KMS-11 (cell line): ENCODE measurements at regions not wholly inside any gene's neighbourhood (a gene's known extent, or its start where the extent isn't known, plus 50 kb on each side); places are given as distances from the start of the nearest gene placed in this dataset.

Experiments used
- H2AFZ ChIP-seq: fragments of 200-600 bp; sonication (generic); 2 replicates; pipeline ENCODE4 v1.6.1; 2016; ENCODE audit warnings: antibody characterized with exemption, mixed run types, low read depth
- H3K27ac ChIP-seq: fragments of 200-600 bp; sonication (generic); 2 replicates; pipeline ENCODE4 v1.6.1; 2016; ENCODE audit warnings: mild to moderate bottlenecking, mixed run types
- H3K27me3 ChIP-seq: fragments of 200-600 bp; sonication (generic); 2 replicates; pipeline ENCODE4 v1.6.1; 2017; ENCODE audit warnings: mild to moderate bottlenecking, low read depth, mixed run types, moderate library complexity; ENCODE audit not compliant: insufficient read depth
- H3K36me3 ChIP-seq: fragments of 200-600 bp; sonication (generic); 2 replicates; pipeline ENCODE4 v1.6.1; 2017; ENCODE audit warnings: mild to moderate bottlenecking, mixed run types; ENCODE audit not compliant: insufficient read depth
- H3K4me1 ChIP-seq: fragments of 200-600 bp; sonication (generic); 2 replicates; pipeline ENCODE4 v1.6.1; 2016; ENCODE audit warnings: mild to moderate bottlenecking, low read depth, mixed run types; ENCODE audit not compliant: poor library complexity, severe bottlenecking
- H3K4me2 ChIP-seq: fragments of 200-600 bp; sonication (generic); 2 replicates; pipeline ENCODE4 v1.7.0; 2016; ENCODE audit warnings: mild to moderate bottlenecking, mixed run types
- H3K4me3 ChIP-seq: fragments of 200-600 bp; sonication (generic); IDR thresholded peaks from 2 replicates; pipeline ENCODE4 v1.6.1; 2017; ENCODE audit warnings: low read depth, low read length, mixed read lengths; ENCODE audit not compliant: insufficient read depth
- H3K79me2 ChIP-seq: fragments of 200-600 bp; sonication (generic); 2 replicates; pipeline ENCODE4 v1.6.1; 2016; ENCODE audit warnings: low read depth, mixed run types; ENCODE audit not compliant: insufficient read depth
- H3K9ac ChIP-seq: fragments of 200-600 bp; sonication (generic); 2 replicates; pipeline ENCODE4 v1.6.1; 2016; ENCODE audit warnings: mild to moderate bottlenecking, mixed run types
- H4K20me1 ChIP-seq: fragments of 200-600 bp; sonication (generic); 2 replicates; pipeline ENCODE4 v1.6.1; 2016; ENCODE audit warnings: mild to moderate bottlenecking, mixed run types; ENCODE audit not compliant: insufficient read depth
- TF ChIP-seq, protein P1 (sequence below): fragments of 200-600 bp; sonication (generic); conservative IDR thresholded peaks from 2 replicates; pipeline ENCODE4 v1.6.1; 2017; ENCODE audit warnings: low read depth, mild to moderate bottlenecking, antibody characterized with exemption, low read length, moderate library complexity, mixed read lengths

DNA sequence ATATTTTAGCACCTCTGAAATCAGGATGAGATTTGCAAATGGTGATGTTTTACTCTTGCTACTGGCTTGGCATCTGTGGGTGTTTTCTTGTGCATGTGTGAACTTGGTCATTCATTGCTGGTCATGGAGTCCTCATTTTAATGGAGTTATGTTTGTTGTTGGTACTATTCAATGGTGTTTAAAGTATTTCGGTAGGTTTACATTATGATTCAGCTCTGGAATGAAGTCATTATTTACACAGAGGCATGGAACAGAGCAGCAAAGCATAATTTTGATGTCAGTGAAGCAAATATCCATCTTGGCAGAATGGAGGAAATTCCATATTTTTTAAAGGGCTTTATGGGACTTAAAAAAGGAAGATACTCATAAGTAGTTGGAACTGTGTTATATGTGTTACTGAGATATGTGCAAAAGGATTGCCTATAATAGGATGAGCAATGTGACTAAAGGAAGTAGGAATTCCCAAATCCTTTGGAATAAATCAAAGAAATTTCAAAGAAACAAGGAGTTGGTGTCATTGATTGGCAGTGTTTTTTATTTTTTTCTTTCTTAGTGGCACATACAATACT lies 147.4 kb downstream of the ACTBL2 start:
- Histone ChIP-seq H2AFZ (no peak overlapping the region), H3K36me3 (no peaks in the 10 kb centered on the region), H3K4me2 (no peak overlapping the region), H3K4me3 (no peak overlapping the region), H3K27me3 (no peaks in the 10 kb centered on the region), H4K20me1 (no peaks in the 10 kb centered on the region), H3K4me1 (no peaks in the 10 kb centered on the region), H3K79me2 (no peaks in the 10 kb centered on the region), H3K27ac (no peak overlapping the region), H3K9ac (no peak overlapping the region)
- TF ChIP-seq, protein P1, sequence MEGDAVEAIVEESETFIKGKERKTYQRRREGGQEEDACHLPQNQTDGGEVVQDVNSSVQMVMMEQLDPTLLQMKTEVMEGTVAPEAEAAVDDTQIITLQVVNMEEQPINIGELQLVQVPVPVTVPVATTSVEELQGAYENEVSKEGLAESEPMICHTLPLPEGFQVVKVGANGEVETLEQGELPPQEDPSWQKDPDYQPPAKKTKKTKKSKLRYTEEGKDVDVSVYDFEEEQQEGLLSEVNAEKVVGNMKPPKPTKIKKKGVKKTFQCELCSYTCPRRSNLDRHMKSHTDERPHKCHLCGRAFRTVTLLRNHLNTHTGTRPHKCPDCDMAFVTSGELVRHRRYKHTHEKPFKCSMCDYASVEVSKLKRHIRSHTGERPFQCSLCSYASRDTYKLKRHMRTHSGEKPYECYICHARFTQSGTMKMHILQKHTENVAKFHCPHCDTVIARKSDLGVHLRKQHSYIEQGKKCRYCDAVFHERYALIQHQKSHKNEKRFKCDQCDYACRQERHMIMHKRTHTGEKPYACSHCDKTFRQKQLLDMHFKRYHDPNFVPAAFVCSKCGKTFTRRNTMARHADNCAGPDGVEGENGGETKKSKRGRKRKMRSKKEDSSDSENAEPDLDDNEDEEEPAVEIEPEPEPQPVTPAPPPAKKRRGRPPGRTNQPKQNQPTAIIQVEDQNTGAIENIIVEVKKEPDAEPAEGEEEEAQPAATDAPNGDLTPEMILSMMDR = no peak

DNA sequence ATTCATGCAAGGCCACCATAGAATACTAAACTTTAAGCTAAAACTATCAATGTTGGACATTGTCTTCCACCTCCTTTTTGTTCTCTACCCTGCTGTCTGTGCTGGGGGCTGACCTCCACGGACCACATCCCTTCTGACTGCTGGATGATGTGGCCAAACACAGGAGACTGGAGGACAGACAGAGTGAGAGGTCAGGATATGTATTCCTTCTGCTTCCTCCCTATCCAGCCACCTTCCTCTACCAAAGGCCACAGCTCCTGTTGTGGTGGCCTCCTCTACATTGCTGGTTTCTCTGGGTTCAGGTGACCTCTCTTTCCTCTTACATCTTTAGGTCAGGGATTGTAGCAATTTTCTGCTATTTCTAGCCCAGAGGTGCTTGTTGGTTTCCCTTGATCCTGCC lies 148.1 kb downstream of the ACTBL2 start:
- Histone ChIP-seq H2AFZ (no peak overlapping the region), H3K27ac (no peak overlapping the region), H3K9ac (no peak overlapping the region), H3K4me3 (no peak overlapping the region), H3K79me2 (no peaks in the 10 kb centered on the region), H3K4me2 (no peak overlapping the region), H3K36me3 (no peaks in the 10 kb centered on the region), H4K20me1 (no peaks in the 10 kb centered on the region), H3K27me3 (no peaks in the 10 kb centered on the region), H3K4me1 (no peaks in the 10 kb centered on the region)
- TF ChIP-seq, protein P1 = no peak

DNA sequence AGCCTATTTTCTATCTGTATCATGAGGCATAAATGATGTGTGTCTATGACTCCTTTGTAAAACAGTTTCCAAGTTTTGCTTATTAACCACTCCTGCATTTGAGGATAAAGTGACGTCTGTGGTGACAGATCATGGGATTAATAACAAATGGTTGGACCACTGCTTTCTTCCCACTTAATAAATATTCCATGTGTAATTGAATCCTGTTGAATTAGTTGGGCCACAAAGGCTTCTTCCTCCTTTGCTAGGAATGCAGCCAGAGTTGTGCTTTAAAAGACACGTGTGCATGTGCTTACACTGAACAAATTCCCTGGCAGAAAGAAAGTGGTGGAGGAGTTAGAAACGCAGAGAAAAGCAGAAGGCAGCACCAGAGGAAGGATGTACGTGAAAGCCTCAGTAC lies 150.2 kb downstream of the ACTBL2 start:
- H3K4me1 ChIP-seq = no peaks in the 10 kb centered on the region
- H3K9ac ChIP-seq = no peak overlapping the region
- TF ChIP-seq, protein P1 = no peak
- no peak overlapping the region for H3K4me2 ChIP-seq
- H3K27ac ChIP-seq = no peak overlapping the region
- H3K36me3 ChIP-seq = no peaks in the 10 kb centered on the region
- no peak overlapping the region for H3K4me3 ChIP-seq
- H2AFZ ChIP-seq = no peak overlapping the region
- no peaks in the 10 kb centered on the region for H3K79me2 ChIP-seq
- H3K27me3 ChIP-seq = no peaks in the 10 kb centered on the region
- H4K20me1 ChIP-seq = no peaks in the 10 kb centered on the region

DNA sequence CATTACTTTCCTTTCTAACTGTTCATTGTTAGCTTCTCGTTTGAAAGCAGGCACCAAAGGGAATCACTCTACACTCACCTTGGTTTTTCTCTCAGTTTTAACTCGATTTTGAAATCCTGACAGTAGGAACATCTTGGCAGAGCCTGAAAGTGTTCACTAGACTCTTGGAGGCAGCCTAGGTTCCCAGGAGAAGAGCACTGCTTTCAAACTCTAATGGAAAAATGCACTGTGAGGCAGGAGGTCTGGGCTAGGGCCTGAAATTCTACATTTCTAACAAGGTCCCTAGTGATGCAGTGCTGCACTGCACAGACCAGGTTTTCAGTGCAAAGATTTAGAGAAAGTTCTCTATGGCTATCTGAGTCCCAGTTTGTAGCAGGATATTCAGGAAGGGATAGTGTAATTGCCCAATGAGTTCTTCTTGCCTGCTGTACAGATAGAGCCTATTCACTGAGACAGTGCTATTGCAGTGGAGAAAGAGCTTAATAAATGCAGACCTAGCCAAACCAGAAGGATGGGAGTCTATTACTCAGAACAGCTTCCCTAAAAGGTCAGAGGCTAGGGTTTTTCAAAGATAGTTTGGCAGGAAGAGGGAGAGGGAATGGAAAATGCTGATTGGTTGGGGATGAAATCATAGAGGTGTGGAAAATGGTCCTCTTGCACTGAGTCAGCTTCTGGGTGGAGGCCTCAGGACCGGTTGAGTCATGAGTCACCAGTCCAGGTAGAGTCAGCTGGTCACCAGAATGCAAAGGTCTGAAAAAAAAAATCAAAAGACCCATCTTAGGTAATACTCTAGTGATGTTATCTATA lies 153.9 kb downstream of the GPBP1 start:
- H3K79me2 ChIP-seq = no peaks in the 10 kb centered on the region
- H3K27ac ChIP-seq = no peak overlapping the region
- H2AFZ ChIP-seq = no peak overlapping the region
- H3K36me3 ChIP-seq = no peaks in the 10 kb centered on the region
- H3K4me3 ChIP-seq = no peak overlapping the region
- TF ChIP-seq, protein P1 = no peak
- H3K4me2 ChIP-seq = no peak overlapping the region
- no peak overlapping the region for H3K9ac ChIP-seq
- no peaks in the 10 kb centered on the region for H3K27me3 ChIP-seq
- H3K4me1 ChIP-seq = no peaks in the 10 kb centered on the region
- no peaks in the 10 kb centered on the region for H4K20me1 ChIP-seq
